MM.1S (cell line): ENCODE measurements at regions not wholly inside any gene's neighbourhood (a gene's known extent, or its start where the extent isn't known, plus 50 kb on each side); places are given as distances from the start of the nearest gene placed in this dataset.

Experiments
- DNase-seq: peaks from one replicate; pipeline ENCODE4 v3.0.0-alpha.2; 2015
- H2AFZ ChIP-seq: fragments of 300-600 bp; sonication (generic); 2 replicates; pipeline ENCODE4 v1.6.0; 2016; ENCODE audit warnings: antibody characterized with exemption, low read length
- H3F3A ChIP-seq: fragments of 300-600 bp; sonication (generic); 2 replicates; pipeline ENCODE4 v1.6.1; 2016; ENCODE audit warnings: mild to moderate bottlenecking, antibody characterized with exemption, low read length, moderate library complexity, mixed read lengths; ENCODE audit not compliant: insufficient read depth
- H3K27ac ChIP-seq: fragments of 300-600 bp; sonication (generic); 2 replicates; pipeline ENCODE4 v1.5.1; 2016; ENCODE audit warnings: mild to moderate bottlenecking, low read length
- H3K27me3 ChIP-seq: fragments of 300-600 bp; sonication (generic); replicated peaks from 2 replicates; pipeline ENCODE4 v1.6.0; 2016; ENCODE audit warnings: low read length; ENCODE audit not compliant: insufficient read depth
- H3K36me3 ChIP-seq: fragments of 300-600 bp; sonication (generic); replicated peaks from 2 replicates; pipeline ENCODE4 v1.6.1; 2016; ENCODE audit warnings: mild to moderate bottlenecking, low read length, mixed read lengths; ENCODE audit not compliant: insufficient read depth
- H3K4me1 ChIP-seq: fragments of 300-600 bp; sonication (generic); 2 replicates; pipeline ENCODE4 v1.6.1; 2016; ENCODE audit warnings: low read length, mixed read lengths
- H3K4me2 ChIP-seq: fragments of 300-600 bp; sonication (generic); 2 replicates; pipeline ENCODE4 v1.6.0; 2016; ENCODE audit warnings: low read depth, low read length
- H3K4me3 ChIP-seq: fragments of 300-600 bp; sonication (generic); 2 replicates; pipeline ENCODE4 v1.5.1; 2016; ENCODE audit warnings: low read length, mixed read lengths
- H3K79me2 ChIP-seq: fragments of 300-600 bp; sonication (generic); 2 replicates; pipeline ENCODE4 v1.6.1; 2016; ENCODE audit warnings: mixed run types, low read length, mixed read lengths
- H3K9ac ChIP-seq: fragments of 300-600 bp; sonication (generic); 2 replicates; pipeline ENCODE4 v1.6.1; 2016; ENCODE audit warnings: low read length, mixed read lengths
- H3K9me2 ChIP-seq: fragments of 300-600 bp; sonication (generic); replicated peaks from 2 replicates; pipeline ENCODE4 v1.6.1; 2016; ENCODE audit warnings: mild to moderate bottlenecking, low read length, mixed read lengths; ENCODE audit not compliant: insufficient read depth
- H3K9me3 ChIP-seq: fragments of 300-600 bp; sonication (generic); replicated peaks from 2 replicates; pipeline ENCODE4 v1.6.1; 2016; ENCODE audit warnings: mild to moderate bottlenecking, low read length, mixed read lengths; ENCODE audit not compliant: insufficient read depth
- H4K20me1 ChIP-seq: fragments of 300-600 bp; sonication (generic); 2 replicates; pipeline ENCODE4 v1.6.1; 2016; ENCODE audit warnings: mild to moderate bottlenecking, low read length, moderate library complexity, mixed read lengths; ENCODE audit not compliant: insufficient read depth
- EZH2 ChIP-seq: fragments of 300-600 bp; sonication (generic); optimal IDR thresholded peaks from 2 replicates; pipeline ENCODE3; 2017; ENCODE audit warnings: low read depth, mild to moderate bottlenecking, antibody characterized with exemption, low read length, mixed read lengths
- EZH2phosphoT487 ChIP-seq: fragments of 300-600 bp; sonication (generic); IDR thresholded peaks from 2 replicates; pipeline ENCODE4 v1.6.1; 2018; ENCODE audit warnings: antibody characterized with exemption, low read length
- TF ChIP-seq, protein P1 (sequence below): fragments of 300-600 bp; sonication (generic); IDR thresholded peaks from 2 replicates; pipeline ENCODE4 v1.5.1; 2016; ENCODE audit warnings: antibody characterized with exemption, low read length, mixed read lengths

DNA sequence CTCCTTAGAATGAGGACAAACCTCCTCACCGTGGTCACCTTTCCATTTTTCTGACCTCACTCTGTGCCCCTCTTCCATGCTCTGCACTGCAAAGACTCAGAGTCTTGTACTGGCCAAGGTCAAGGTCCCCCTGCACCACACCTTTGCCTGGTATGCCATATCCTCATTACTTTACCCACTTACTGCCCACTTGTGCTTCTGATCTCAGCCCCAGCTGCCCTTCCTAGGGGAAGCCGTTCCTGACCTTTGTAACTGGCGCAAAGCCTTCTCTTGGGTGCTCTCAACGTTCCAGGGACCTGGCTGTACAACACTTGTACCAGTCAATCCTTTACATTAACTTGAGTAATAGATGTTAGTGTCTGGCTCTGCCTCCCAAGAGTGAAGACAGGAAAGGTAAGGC, 256.0 kb downstream of the SV2B start:
- no peaks in the 10 kb centered on the region for H3F3A ChIP-seq
- no peaks in the 10 kb centered on the region for H3K79me2 ChIP-seq
- TF ChIP-seq, protein P1, sequence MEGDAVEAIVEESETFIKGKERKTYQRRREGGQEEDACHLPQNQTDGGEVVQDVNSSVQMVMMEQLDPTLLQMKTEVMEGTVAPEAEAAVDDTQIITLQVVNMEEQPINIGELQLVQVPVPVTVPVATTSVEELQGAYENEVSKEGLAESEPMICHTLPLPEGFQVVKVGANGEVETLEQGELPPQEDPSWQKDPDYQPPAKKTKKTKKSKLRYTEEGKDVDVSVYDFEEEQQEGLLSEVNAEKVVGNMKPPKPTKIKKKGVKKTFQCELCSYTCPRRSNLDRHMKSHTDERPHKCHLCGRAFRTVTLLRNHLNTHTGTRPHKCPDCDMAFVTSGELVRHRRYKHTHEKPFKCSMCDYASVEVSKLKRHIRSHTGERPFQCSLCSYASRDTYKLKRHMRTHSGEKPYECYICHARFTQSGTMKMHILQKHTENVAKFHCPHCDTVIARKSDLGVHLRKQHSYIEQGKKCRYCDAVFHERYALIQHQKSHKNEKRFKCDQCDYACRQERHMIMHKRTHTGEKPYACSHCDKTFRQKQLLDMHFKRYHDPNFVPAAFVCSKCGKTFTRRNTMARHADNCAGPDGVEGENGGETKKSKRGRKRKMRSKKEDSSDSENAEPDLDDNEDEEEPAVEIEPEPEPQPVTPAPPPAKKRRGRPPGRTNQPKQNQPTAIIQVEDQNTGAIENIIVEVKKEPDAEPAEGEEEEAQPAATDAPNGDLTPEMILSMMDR, result no peak
- TF ChIP-seq EZH2phosphoT487 (no peak), EZH2 (no peak)
- no peaks in the 10 kb centered on the region for H3K9me2 ChIP-seq
- no peak overlapping the region for H3K9ac ChIP-seq
- no peaks in the 10 kb centered on the region for H4K20me1 ChIP-seq
- no peaks in the 10 kb centered on the region for H3K27me3 ChIP-seq
- no peak overlapping the region for H3K4me2 ChIP-seq
- no peak for DNase-seq
- H3K4me1 ChIP-seq, result no peaks in the 10 kb centered on the region
- H3K27ac ChIP-seq, result no peak overlapping the region
- H3K9me3 ChIP-seq, result no peaks in the 10 kb centered on the region
- H2AFZ ChIP-seq, result no peak overlapping the region
- no peak overlapping the region for H3K4me3 ChIP-seq
- no peaks in the 10 kb centered on the region for H3K36me3 ChIP-seq

DNA sequence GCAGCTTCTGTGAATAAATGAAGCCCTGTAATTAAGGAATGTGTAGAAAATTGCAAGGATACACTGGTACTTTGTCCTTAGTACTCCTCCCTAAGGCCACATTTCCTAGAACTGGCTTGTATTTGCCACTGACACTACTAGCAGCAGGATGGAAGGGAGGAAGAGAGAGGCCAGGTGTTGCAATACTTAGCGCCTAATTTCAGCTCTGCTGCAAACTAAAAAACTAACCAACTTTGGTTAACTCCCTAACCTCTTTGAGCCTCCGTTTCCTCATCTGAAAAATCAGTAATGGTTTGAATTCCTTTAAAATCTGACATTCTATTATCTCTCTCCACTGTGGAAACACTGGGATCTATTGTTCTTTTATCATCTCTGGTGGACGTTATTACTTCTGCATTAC, 257.0 kb downstream of the SV2B start:
- Histone ChIP-seq H3K9me3 (no peaks in the 10 kb centered on the region), H3K9me2 (no peaks in the 10 kb centered on the region), H3K4me2 (no peak overlapping the region), H3K4me3 (no peak overlapping the region), H3K36me3 (no peaks in the 10 kb centered on the region), H3F3A (no peaks in the 10 kb centered on the region), H4K20me1 (no peaks in the 10 kb centered on the region), H3K27ac (no peak overlapping the region), H3K27me3 (no peaks in the 10 kb centered on the region), H2AFZ (no peak overlapping the region), H3K4me1 (no peaks in the 10 kb centered on the region), H3K79me2 (no peaks in the 10 kb centered on the region), H3K9ac (no peak overlapping the region)
- no peak for TF ChIP-seq EZH2phosphoT487
- TF ChIP-seq, protein P1, result no peak
- no peak for TF ChIP-seq EZH2
- no peak for DNase-seq

DNA sequence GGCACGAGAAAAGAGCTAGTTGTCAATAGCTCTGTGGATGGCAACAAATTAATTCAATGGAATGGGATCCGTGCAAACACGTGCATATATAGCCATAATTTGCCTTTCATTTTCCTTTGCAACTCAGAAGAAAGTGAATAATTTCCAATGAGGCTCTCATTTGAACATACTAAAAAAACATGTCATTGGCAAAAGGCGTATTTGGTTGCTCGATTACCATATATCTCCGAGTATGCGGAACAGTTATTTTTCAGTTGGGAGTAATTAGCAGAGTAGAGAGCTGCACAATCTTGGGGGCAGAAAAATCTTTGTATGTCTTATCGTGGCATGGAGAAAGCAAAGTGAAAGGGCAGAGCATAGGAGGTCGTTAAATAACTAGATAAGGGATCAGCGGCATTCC, 257.4 kb downstream of the SV2B start:
- DNase-seq, result no peak
- no peaks in the 10 kb centered on the region for H3K4me1 ChIP-seq
- H3K27ac ChIP-seq, result no peak overlapping the region
- no peak overlapping the region for H3K4me2 ChIP-seq
- no peak for TF ChIP-seq EZH2phosphoT487
- TF ChIP-seq, protein P1, result no peak
- TF ChIP-seq EZH2, result no peak
- no peaks in the 10 kb centered on the region for H3F3A ChIP-seq
- no peaks in the 10 kb centered on the region for H3K27me3 ChIP-seq
- no peak overlapping the region for H3K9ac ChIP-seq
- H3K79me2 ChIP-seq, result no peaks in the 10 kb centered on the region
- H2AFZ ChIP-seq, result no peak overlapping the region
- H3K4me3 ChIP-seq, result no peak overlapping the region
- H4K20me1 ChIP-seq, result no peaks in the 10 kb centered on the region
- no peaks in the 10 kb centered on the region for H3K36me3 ChIP-seq
- no peaks in the 10 kb centered on the region for H3K9me3 ChIP-seq
- H3K9me2 ChIP-seq, result no peaks in the 10 kb centered on the region
